Activated naive CD8-positive, alpha-beta T cell treated with anti-CD3 and anti-CD28 coated beads for 36 hours (primary cell): ENCODE measurements at regions not wholly inside any gene's neighbourhood (a gene's known extent, or its start where the extent isn't known, plus 50 kb on each side); places are given as distances from the start of the nearest gene placed in this dataset.
A peak's percentile ranks its signal among the peaks of the same experiment; 100 is the strongest.

Experiments
- DNase-seq: peaks from one replicate; pipeline ENCODE4 v3.0.0; 2021
- H3K27ac Mint-ChIP-seq: one replicate; pipeline ENCODE4 v1.8.0; 2022; ENCODE audit warnings: mild to moderate bottlenecking, moderate library complexity, mixed read lengths
- H3K27me3 Mint-ChIP-seq: one replicate; pipeline ENCODE4 v1.8.0; 2022; ENCODE audit warnings: mild to moderate bottlenecking, mixed read lengths
- H3K36me3 Mint-ChIP-seq: one replicate; pipeline ENCODE4 v1.8.0; 2021; ENCODE audit warnings: mild to moderate bottlenecking, mixed read lengths
- H3K4me1 Mint-ChIP-seq: one replicate; pipeline ENCODE4 v1.8.0; 2021; ENCODE audit warnings: mixed read lengths
- H3K4me3 Mint-ChIP-seq: one replicate; pipeline ENCODE4 v1.8.0; 2022; ENCODE audit warnings: mild to moderate bottlenecking, moderate library complexity, mixed read lengths
- H3K9me3 Mint-ChIP-seq: one replicate; pipeline ENCODE4 v1.8.0; 2022; ENCODE audit warnings: mixed read lengths

GRCh38 chr1:234733427-234733826, 123.4 kb upstream of the IRF2BP2 start:
- Mint-ChIP-seq H3K27ac (no peak overlapping the region), H3K4me3 (no peak overlapping the region), H3K4me1 (peaks cover 43% of the 10 kb centered on the region), H3K9me3 (no peaks in the 10 kb centered on the region), H3K27me3 (no peaks in the 10 kb centered on the region), H3K36me3 (no peaks in the 10 kb centered on the region)
- no peak for DNase-seq

- H3K36me3 Mint-ChIP-seq = no peaks in the 10 kb centered on the region
- DNase-seq = no peak
- no peak overlapping the region for H3K27ac Mint-ChIP-seq
- no peak overlapping the region for H3K4me3 Mint-ChIP-seq
- H3K27me3 Mint-ChIP-seq = no peaks in the 10 kb centered on the region
- H3K4me1 Mint-ChIP-seq = peaks cover 45% of the 10 kb centered on the region
- H3K9me3 Mint-ChIP-seq = no peaks in the 10 kb centered on the region
Measured at GRCh38 chr1:234732671-234733390, 122.9 kb upstream of the IRF2BP2 start.

- H3K4me1 Mint-ChIP-seq = peaks cover 49% of the 10 kb centered on the region
- no peaks in the 10 kb centered on the region for H3K9me3 Mint-ChIP-seq
- no peak for DNase-seq
- peak overlapping the region; percentile 96 for H3K27ac Mint-ChIP-seq
- no peaks in the 10 kb centered on the region for H3K36me3 Mint-ChIP-seq
- no peaks in the 10 kb centered on the region for H3K27me3 Mint-ChIP-seq
- no peak overlapping the region for H3K4me3 Mint-ChIP-seq
Measured at GRCh38 chr1:234732260-234732659, 122.3 kb upstream of the IRF2BP2 start.

- H3K36me3 Mint-ChIP-seq = no peaks in the 10 kb centered on the region
- H3K4me3 Mint-ChIP-seq = peak overlapping the region; percentile 52
- peak; percentile 22 for DNase-seq
- no peaks in the 10 kb centered on the region for H3K27me3 Mint-ChIP-seq
- H3K27ac Mint-ChIP-seq = peak overlapping the region; percentile 96
- peaks cover 56% of the 10 kb centered on the region for H3K4me1 Mint-ChIP-seq
- H3K9me3 Mint-ChIP-seq = no peaks in the 10 kb centered on the region
Measured at GRCh38 chr1:234731569-234732085, 121.6 kb upstream of the IRF2BP2 start.

GRCh38 chr1:234730770-234731568, 121.0 kb upstream of the IRF2BP2 start:
- DNase-seq = peak; percentile 57
- H3K27me3 Mint-ChIP-seq = no peaks in the 10 kb centered on the region
- H3K27ac Mint-ChIP-seq = peak overlapping the region; percentile 96
- peak overlapping the region; percentile 52 for H3K4me3 Mint-ChIP-seq
- no peaks in the 10 kb centered on the region for H3K9me3 Mint-ChIP-seq
- no peaks in the 10 kb centered on the region for H3K36me3 Mint-ChIP-seq
- H3K4me1 Mint-ChIP-seq = peaks cover 62% of the 10 kb centered on the region

GRCh38 chr1:234730475-234730769, 120.4 kb upstream of the IRF2BP2 start:
- H3K4me1 Mint-ChIP-seq = peaks cover 68% of the 10 kb centered on the region
- peaks cover 3% of the 10 kb centered on the region for H3K36me3 Mint-ChIP-seq
- H3K4me3 Mint-ChIP-seq = no peak overlapping the region
- DNase-seq = no peak
- peak overlapping the region; percentile 96 for H3K27ac Mint-ChIP-seq
- H3K9me3 Mint-ChIP-seq = no peaks in the 10 kb centered on the region
- H3K27me3 Mint-ChIP-seq = no peaks in the 10 kb centered on the region

- Mint-ChIP-seq H3K4me3 (no peak overlapping the region), H3K9me3 (no peaks in the 10 kb centered on the region)
- no peak for DNase-seq
Measured at GRCh38 chr1:234729561-234730474, 119.8 kb upstream of the IRF2BP2 start.

GRCh38 chr1:234728740-234729139, 118.8 kb upstream of the IRF2BP2 start:
- H3K4me3 Mint-ChIP-seq = no peak overlapping the region
- peaks cover 84% of the 10 kb centered on the region for H3K4me1 Mint-ChIP-seq
- peaks cover 3% of the 10 kb centered on the region for H3K36me3 Mint-ChIP-seq
- H3K27me3 Mint-ChIP-seq = no peaks in the 10 kb centered on the region
- no peak overlapping the region for H3K27ac Mint-ChIP-seq
- no peak for DNase-seq
- H3K9me3 Mint-ChIP-seq = no peaks in the 10 kb centered on the region

More at GRCh38 chr1:234729561-234730474, 119.8 kb upstream of the IRF2BP2 start:
- Mint-ChIP-seq H3K27ac (peak overlapping the region; percentile 96), H3K4me1 (peaks cover 74% of the 10 kb centered on the region), H3K27me3 (no peaks in the 10 kb centered on the region), H3K36me3 (peaks cover 3% of the 10 kb centered on the region)

- H3K4me1 Mint-ChIP-seq = peaks cover 90% of the 10 kb centered on the region
- DNase-seq = no peak
- peaks cover 3% of the 10 kb centered on the region for H3K36me3 Mint-ChIP-seq
- H3K9me3 Mint-ChIP-seq = no peaks in the 10 kb centered on the region
- H3K27me3 Mint-ChIP-seq = no peaks in the 10 kb centered on the region
- no peak overlapping the region for H3K4me3 Mint-ChIP-seq
- H3K27ac Mint-ChIP-seq = peak overlapping the region; percentile 91
Measured at GRCh38 chr1:234727018-234727940, 117.3 kb upstream of the IRF2BP2 start.

- DNase-seq = no peak
- Mint-ChIP-seq H3K9me3 (no peaks in the 10 kb centered on the region), H3K4me3 (peak overlapping the region; percentile 29), H3K27me3 (no peaks in the 10 kb centered on the region), H3K36me3 (peaks cover 3% of the 10 kb centered on the region), H3K4me1 (peaks cover 90% of the 10 kb centered on the region), H3K27ac (peak overlapping the region; percentile 91)
Measured at GRCh38 chr1:234726359-234726943, 116.5 kb upstream of the IRF2BP2 start.

GRCh38 chr1:234725177-234726132, 115.5 kb upstream of the IRF2BP2 start:
- Mint-ChIP-seq H3K4me1 (peaks cover 87% of the 10 kb centered on the region), H3K36me3 (peaks cover 3% of the 10 kb centered on the region), H3K9me3 (no peaks in the 10 kb centered on the region), H3K27ac (peak overlapping the region; percentile 91), H3K4me3 (peak overlapping the region; percentile 71), H3K27me3 (no peaks in the 10 kb centered on the region)
- peak; percentile 75 for DNase-seq

GRCh38 chr1:234724516-234725176, 114.7 kb upstream of the IRF2BP2 start:
- Mint-ChIP-seq H3K27me3 (no peaks in the 10 kb centered on the region), H3K36me3 (peaks cover 3% of the 10 kb centered on the region), H3K27ac (peak overlapping the region; percentile 91), H3K4me1 (peaks cover 82% of the 10 kb centered on the region), H3K9me3 (no peaks in the 10 kb centered on the region), H3K4me3 (peak overlapping the region; percentile 71)
- peak; percentile 24 for DNase-seq
